OCI-LY1 (cell line): ENCODE measurements at regions not wholly inside any gene's neighbourhood (a gene's known extent, or its start where the extent isn't known, plus 50 kb on each side); places are given as distances from the start of the nearest gene placed in this dataset.

Experiments used
- EZH2 ChIP-seq: fragments of 200-600 bp; sonication (generic), shearing (Covaris generic); IDR thresholded peaks from 2 replicates; pipeline ENCODE4 v1.8.0; 2017; ENCODE audit warnings: borderline replicate concordance, mixed run types, mild to moderate bottlenecking, antibody characterized with exemption, low read length, moderate library complexity, mixed read lengths
- TF ChIP-seq, protein P1 (sequence below): fragments of 200-600 bp; sonication (generic), shearing (Covaris generic); IDR thresholded peaks from 2 replicates; pipeline ENCODE4 v1.5.1; 2017; ENCODE audit warnings: mild to moderate bottlenecking, antibody characterized with exemption, low read length, moderate library complexity, mixed read lengths

DNA sequence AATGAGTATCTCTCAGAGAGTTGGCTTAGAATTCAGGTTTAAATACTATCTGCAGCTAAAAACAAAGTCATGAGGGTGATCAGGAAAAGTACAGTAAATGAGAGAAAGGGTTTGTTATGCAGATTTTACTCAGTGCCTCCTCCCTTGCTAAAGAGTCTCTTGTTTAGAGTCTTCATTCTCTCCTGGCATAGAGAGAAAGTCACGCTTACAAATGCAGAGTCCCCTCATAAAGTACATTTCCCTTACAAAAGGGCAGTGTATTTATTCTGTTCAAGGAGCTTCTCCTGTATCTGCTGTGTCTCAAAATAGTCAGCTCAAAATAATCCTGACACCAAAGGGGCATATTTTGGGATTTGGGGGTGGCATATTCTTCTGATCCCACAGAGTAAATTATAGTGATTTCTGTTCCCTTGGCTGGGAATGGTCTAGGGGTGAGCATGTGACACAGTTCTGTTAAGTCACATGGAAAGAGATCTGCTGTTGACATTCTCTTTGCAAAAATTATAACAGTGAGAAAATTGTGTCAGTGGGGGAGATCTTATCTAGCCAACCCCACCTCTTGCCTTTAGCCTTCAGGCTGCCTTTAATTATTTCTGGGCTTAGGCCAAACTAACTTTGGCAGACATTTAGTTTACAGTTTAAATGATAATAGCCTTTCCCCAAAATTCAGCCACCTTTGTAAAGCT, 102.9 kb downstream of the MTNR1B start:
- TF ChIP-seq, protein P1, sequence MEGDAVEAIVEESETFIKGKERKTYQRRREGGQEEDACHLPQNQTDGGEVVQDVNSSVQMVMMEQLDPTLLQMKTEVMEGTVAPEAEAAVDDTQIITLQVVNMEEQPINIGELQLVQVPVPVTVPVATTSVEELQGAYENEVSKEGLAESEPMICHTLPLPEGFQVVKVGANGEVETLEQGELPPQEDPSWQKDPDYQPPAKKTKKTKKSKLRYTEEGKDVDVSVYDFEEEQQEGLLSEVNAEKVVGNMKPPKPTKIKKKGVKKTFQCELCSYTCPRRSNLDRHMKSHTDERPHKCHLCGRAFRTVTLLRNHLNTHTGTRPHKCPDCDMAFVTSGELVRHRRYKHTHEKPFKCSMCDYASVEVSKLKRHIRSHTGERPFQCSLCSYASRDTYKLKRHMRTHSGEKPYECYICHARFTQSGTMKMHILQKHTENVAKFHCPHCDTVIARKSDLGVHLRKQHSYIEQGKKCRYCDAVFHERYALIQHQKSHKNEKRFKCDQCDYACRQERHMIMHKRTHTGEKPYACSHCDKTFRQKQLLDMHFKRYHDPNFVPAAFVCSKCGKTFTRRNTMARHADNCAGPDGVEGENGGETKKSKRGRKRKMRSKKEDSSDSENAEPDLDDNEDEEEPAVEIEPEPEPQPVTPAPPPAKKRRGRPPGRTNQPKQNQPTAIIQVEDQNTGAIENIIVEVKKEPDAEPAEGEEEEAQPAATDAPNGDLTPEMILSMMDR, result no peak
- no peak for TF ChIP-seq EZH2
